ENCODE measurements at regions not wholly inside any gene's neighbourhood (a gene's known extent, or its start where the extent isn't known, plus 50 kb on each side); places are given as distances from the start of the nearest gene placed in this dataset.

DNA sequence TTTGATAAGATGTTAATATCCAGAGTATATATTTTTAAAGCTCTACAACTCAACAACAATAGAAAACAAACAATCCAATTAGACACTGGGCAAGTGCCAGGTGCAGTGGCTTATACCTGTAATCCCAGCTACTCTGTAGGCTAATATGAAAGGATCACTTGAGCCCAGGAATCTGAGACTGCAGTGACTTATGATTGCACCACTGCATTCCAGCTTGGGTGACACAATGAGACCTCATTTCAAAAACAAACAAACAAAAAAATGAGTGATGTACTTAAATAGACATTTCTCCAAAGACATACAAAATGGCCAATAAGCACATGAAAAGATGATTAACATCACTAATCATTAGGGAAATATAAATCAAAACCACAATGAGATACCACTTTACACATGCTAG, 356.8 kb upstream of the PCDH10 start:
- TF ChIP-seq EZH2 (IDR thresholded peaks at IDR 0.05) (no peak), FOXP2 (optimal IDR thresholded peaks at IDR 0.05; ENCODE audit: control extremely low read depth, extremely low read length, insufficient read depth) (no peak), POLR2AphosphoS5 (IDR thresholded peaks at IDR 0.05; ENCODE audit: borderline replicate concordance, low read depth, low read length) (no peak)
